Gastroesophageal sphincter (tissue), 3 donors: ENCODE measurements at regions not wholly inside any gene's neighbourhood (a gene's known extent, or its start where the extent isn't known, plus 50 kb on each side); places are given as distances from the start of the nearest gene placed in this dataset.

Experiments used
- EP300 ChIP-seq: sonication (generic); formaldehyde crosslinking; IDR thresholded peaks from one replicate; pipeline ENCODE4 v1.6.1; 2017; ENCODE audit warnings: antibody characterized with exemption, mild to moderate bottlenecking
- POLR2A ChIP-seq, 2 donors: fragments of 450-650 bp; IDR thresholded peaks; one replicate each; pipeline ENCODE4 v1.6.1; 2017; ENCODE audit warnings: antibody characterized with exemption in 2 of 2, mild to moderate bottlenecking in 2 of 2, moderate library complexity in 1 of 2
- POLR2AphosphoS5 ChIP-seq: sonication (generic); formaldehyde crosslinking; IDR thresholded peaks from one replicate; pipeline ENCODE4 v1.6.1; 2017; ENCODE audit warnings: antibody characterized with exemption
- TF ChIP-seq, protein P1 (sequence below), 4 experiments: fragments of 200-600 bp in 2 of 4; fragments of 450-650 bp in 2 of 4; sonication (generic) in 1 of 4; IDR thresholded peaks; one replicate each; pipeline ENCODE4 v1.5.1; 2017 to 2019; ENCODE audit warnings: antibody characterized with exemption in 4 of 4, mild to moderate bottlenecking in 2 of 4, moderate library complexity in 2 of 4

GRCh38 chr2:121120991-121121390 is 164.0 kb downstream of the TFCP2L1 start:
- TF ChIP-seq, protein P1, sequence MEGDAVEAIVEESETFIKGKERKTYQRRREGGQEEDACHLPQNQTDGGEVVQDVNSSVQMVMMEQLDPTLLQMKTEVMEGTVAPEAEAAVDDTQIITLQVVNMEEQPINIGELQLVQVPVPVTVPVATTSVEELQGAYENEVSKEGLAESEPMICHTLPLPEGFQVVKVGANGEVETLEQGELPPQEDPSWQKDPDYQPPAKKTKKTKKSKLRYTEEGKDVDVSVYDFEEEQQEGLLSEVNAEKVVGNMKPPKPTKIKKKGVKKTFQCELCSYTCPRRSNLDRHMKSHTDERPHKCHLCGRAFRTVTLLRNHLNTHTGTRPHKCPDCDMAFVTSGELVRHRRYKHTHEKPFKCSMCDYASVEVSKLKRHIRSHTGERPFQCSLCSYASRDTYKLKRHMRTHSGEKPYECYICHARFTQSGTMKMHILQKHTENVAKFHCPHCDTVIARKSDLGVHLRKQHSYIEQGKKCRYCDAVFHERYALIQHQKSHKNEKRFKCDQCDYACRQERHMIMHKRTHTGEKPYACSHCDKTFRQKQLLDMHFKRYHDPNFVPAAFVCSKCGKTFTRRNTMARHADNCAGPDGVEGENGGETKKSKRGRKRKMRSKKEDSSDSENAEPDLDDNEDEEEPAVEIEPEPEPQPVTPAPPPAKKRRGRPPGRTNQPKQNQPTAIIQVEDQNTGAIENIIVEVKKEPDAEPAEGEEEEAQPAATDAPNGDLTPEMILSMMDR (IDR thresholded peaks at IDR 0.05) = no peak
- TF ChIP-seq EP300 (no peak), POLR2A (IDR thresholded peaks at IDR 0.05) (no peak), POLR2AphosphoS5 (no peak)
